ENCODE measurements at regions not wholly inside any gene's neighbourhood (a gene's known extent, or its start where the extent isn't known, plus 50 kb on each side); places are given as distances from the start of the nearest gene placed in this dataset.
A peak's percentile ranks its signal among the peaks of the same experiment; 100 is the strongest.
"Not testable (repeated sequence)": the region's sequence is repeated elsewhere in the genome, so short reads cannot be mapped to it uniquely, and the experiment has no call there.

GRCh38 chr15:100730655-100731266, 128.4 kb downstream of the ASB7 start:
- no peaks in the 10 kb centered on the region for H3K27me3 ChIP-seq
- H3K4me1 ChIP-seq: peaks cover 6 to 14% (median 11%) of the 10 kb centered on the region in 4 donors
- 91% methylated on average over 7 of the region's 7 CpGs for WGBS
- intact Hi-C loops (cut with DNase I): no loop called here
- TF ChIP-seq POLR2A (IDR thresholded peaks at IDR 0.05; ENCODE audit: low read depth) (no peak), CTCF (IDR thresholded peaks at IDR 0.05) (no peak), POLR2AphosphoS5 (IDR thresholded peaks at IDR 0.05) (no peak), EP300 (IDR thresholded peaks at IDR 0.05) (no peak)
- H3K4me3 ChIP-seq: no peak overlapping the region
- DNase-seq (ENCODE audit: extremely low spot score): peak; percentile 86
- H3K27ac ChIP-seq (replicated peaks in 1 of 4): no peak overlapping the region
- no peaks in the 10 kb centered on the region for H3K9me3 ChIP-seq
- H3K36me3 ChIP-seq: no peaks in the 10 kb centered on the region

- no peaks in the 10 kb centered on the region for H3K27me3 ChIP-seq
- intact Hi-C loops (cut with DNase I): no loop called here
- no peaks in the 10 kb centered on the region for H3K9me3 ChIP-seq
- peaks cover 6 to 14% (median 11%) of the 10 kb centered on the region in 4 donors for H3K4me1 ChIP-seq
- WGBS: 91% methylated on average over 10 of the region's 10 CpGs
- peak; percentile 47 for DNase-seq (ENCODE audit: extremely low spot score)
- TF ChIP-seq CTCF (IDR thresholded peaks at IDR 0.05) (no peak), POLR2A (IDR thresholded peaks at IDR 0.05; ENCODE audit: low read depth) (no peak), EP300 (IDR thresholded peaks at IDR 0.05) (no peak), POLR2AphosphoS5 (IDR thresholded peaks at IDR 0.05) (no peak)
- H3K4me3 ChIP-seq: no peak overlapping the region
- no peaks in the 10 kb centered on the region for H3K36me3 ChIP-seq
- H3K27ac ChIP-seq (replicated peaks in 1 of 4): no peak overlapping the region
These were observed 129.1 kb downstream of the ASB7 start for GRCh38 chr15:100731267-100732152.

GRCh38 chr15:100732211-100733055, 130.0 kb downstream of the ASB7 start:
- H3K4me3 ChIP-seq: no peak overlapping the region
- DNase-seq (ENCODE audit: extremely low spot score): no peak
- WGBS: 83% methylated on average over 7 of the region's 7 CpGs
- H3K27ac ChIP-seq (replicated peaks in 1 of 4): no peak overlapping the region
- no peaks in the 10 kb centered on the region for H3K36me3 ChIP-seq
- H3K27me3 ChIP-seq: no peaks in the 10 kb centered on the region
- no peak for TF ChIP-seq EP300 (IDR thresholded peaks at IDR 0.05)
- TF ChIP-seq POLR2AphosphoS5 (IDR thresholded peaks at IDR 0.05): no peak
- TF ChIP-seq POLR2A (IDR thresholded peaks at IDR 0.05; ENCODE audit: low read depth): no peak
- TF ChIP-seq CTCF (IDR thresholded peaks at IDR 0.05): no peak
- H3K4me1 ChIP-seq: peaks cover 6 to 14% (median 11%) of the 10 kb centered on the region in 4 donors
- intact Hi-C loops (cut with DNase I): no loop called here
- no peaks in the 10 kb centered on the region for H3K9me3 ChIP-seq

GRCh38 chr15:100733101-100733842, 130.9 kb downstream of the ASB7 start:
- 69% methylated on average over 7 of the region's 8 CpGs for WGBS
- Histone ChIP-seq H3K36me3 (no peaks in the 10 kb centered on the region), H3K4me3 (no peak overlapping the region), H3K27me3 (no peaks in the 10 kb centered on the region), H3K4me1 (peaks cover 6 to 14% (median 11%) of the 10 kb centered on the region in 4 donors), H3K27ac (replicated peaks in 1 of 4) (no peak overlapping the region), H3K9me3 (no peaks in the 10 kb centered on the region)
- intact Hi-C loops (cut with DNase I): no loop called here
- TF ChIP-seq POLR2A (IDR thresholded peaks at IDR 0.05; ENCODE audit: low read depth) (no peak), POLR2AphosphoS5 (IDR thresholded peaks at IDR 0.05) (no peak), EP300 (IDR thresholded peaks at IDR 0.05) (no peak), CTCF (IDR thresholded peaks at IDR 0.05) (no peak)
- peak; percentile 77 for DNase-seq (ENCODE audit: extremely low spot score)

- intact Hi-C loops (cut with DNase I); H3K27me3 ChIP-seq; H3K36me3 ChIP-seq; H3K27ac ChIP-seq (replicated peaks in 1 of 4); H3K4me3 ChIP-seq; H3K9me3 ChIP-seq; DNase-seq (ENCODE audit: extremely low spot score): not testable (repeated sequence)
- peaks cover 6 to 14% (median 11%) of the 10 kb centered on the region in 4 donors for H3K4me1 ChIP-seq
- WGBS: 74% methylated on average over 3 of the region's 3 CpGs
These were observed 131.4 kb downstream of the ASB7 start for GRCh38 chr15:100733843-100734185.
